C4-2B (cell line): ENCODE measurements at regions not wholly inside any gene's neighbourhood (a gene's known extent, or its start where the extent isn't known, plus 50 kb on each side); places are given as distances from the start of the nearest gene placed in this dataset.

Experiments used
- H3K27ac ChIP-seq: fragments of 450-650 bp; 2 replicates; pipeline ENCODE4 v1.5.1; 2017
- ZFX ChIP-seq: fragments of 450-650 bp; IDR thresholded peaks from 2 replicates; pipeline ENCODE4 v1.6.1; 2017
- TF ChIP-seq, protein P1 (sequence below): fragments of 450-650 bp; conservative IDR thresholded peaks from 2 replicates; pipeline ENCODE4 v1.5.1; 2017; ENCODE audit warnings: mild to moderate bottlenecking

DNA sequence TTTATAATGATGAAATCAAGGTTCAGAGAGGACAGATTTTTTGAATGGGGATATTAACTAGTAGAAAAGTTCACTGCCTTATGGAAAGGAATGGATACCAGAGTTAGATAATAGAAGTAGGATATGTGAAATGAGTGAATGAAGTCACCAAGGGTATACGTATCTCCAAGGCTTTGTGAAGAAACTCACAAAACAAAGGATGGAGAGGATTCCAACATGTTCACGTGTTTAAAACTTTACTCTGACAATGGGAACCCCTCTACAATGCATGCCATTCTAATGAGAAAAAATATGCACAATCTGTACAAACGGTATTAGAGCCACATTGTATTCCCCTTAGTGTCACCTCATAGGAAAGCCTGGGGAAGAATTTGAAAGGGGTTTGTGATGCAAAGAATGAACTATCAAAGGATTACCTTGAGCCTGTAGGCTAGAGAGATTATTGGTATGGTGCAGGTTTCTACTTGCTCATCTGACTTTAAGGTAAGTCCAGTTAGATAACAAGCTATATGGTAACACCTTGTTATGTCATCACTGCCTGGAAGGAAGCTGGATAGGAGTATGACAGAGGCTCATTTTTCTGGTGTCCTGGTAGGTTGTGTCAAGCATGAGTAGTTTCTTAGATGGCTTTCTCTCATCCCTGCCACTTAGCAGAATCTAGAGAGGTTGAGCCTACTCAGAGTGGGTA, 250.3 kb upstream of the SEMA6A start:
- H3K27ac ChIP-seq: no peak overlapping the region

DNA sequence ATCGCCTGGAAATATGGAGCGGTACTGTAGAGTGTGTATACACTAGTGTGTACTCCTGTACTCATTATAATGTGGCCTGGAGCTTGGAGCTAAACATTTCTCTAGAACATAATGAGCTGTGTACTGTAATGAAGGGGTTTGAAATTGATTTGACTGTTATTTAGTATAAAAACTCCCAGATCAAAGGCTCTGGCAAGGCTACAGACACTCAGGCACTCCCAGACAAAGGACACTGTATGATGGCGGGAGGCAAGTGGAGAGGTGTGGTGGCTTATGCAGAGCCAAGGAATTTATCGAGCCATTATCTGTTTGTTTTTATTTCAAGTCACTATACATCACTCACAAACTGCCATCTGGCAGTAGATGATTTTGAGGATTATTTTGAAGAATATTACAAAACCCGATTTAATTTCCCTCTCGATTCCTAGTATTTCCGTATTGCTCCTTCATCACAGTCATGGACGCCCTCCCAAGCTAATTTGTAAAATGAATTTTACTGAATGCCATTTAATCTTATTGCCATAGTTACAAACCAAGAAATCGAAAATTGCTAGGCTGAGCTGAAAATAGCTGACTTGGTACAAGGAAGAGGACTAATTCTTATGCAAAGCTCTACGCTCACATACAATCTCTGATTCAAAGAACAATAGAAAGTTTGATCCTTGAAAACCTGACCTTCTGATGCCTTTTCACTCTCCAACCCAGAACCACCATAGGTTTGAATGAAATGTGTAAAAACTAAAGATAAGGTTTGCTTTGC, 240.2 kb upstream of the SEMA6A start:
- TF ChIP-seq, protein P1, sequence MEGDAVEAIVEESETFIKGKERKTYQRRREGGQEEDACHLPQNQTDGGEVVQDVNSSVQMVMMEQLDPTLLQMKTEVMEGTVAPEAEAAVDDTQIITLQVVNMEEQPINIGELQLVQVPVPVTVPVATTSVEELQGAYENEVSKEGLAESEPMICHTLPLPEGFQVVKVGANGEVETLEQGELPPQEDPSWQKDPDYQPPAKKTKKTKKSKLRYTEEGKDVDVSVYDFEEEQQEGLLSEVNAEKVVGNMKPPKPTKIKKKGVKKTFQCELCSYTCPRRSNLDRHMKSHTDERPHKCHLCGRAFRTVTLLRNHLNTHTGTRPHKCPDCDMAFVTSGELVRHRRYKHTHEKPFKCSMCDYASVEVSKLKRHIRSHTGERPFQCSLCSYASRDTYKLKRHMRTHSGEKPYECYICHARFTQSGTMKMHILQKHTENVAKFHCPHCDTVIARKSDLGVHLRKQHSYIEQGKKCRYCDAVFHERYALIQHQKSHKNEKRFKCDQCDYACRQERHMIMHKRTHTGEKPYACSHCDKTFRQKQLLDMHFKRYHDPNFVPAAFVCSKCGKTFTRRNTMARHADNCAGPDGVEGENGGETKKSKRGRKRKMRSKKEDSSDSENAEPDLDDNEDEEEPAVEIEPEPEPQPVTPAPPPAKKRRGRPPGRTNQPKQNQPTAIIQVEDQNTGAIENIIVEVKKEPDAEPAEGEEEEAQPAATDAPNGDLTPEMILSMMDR: no peak
- no peak for TF ChIP-seq ZFX
- H3K27ac ChIP-seq: no peak overlapping the region

More for the DNA sequence above, 250.3 kb upstream of the SEMA6A start:
- TF ChIP-seq, protein P1: no peak
- TF ChIP-seq ZFX: no peak

DNA sequence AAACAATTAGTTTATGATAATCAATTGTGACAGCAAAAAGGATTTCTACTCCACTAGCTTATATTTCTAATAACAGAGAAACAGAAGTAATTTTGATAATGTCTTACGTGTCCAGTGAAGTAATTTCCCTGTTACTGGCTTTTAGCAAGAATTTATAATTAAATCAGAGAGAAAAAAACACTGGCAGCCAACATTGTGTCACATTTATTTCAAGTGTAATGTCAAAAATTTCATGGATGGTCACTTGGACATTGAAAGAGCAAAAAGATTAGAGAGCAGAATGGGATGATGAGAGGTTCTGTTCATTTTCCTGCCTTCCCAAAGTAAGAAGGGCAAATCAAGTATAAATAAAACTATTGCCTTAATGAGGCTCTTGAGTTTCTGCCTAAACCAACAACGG, 239.3 kb upstream of the SEMA6A start:
- TF ChIP-seq ZFX: no peak
- TF ChIP-seq, protein P1: no peak
- no peak overlapping the region for H3K27ac ChIP-seq

DNA sequence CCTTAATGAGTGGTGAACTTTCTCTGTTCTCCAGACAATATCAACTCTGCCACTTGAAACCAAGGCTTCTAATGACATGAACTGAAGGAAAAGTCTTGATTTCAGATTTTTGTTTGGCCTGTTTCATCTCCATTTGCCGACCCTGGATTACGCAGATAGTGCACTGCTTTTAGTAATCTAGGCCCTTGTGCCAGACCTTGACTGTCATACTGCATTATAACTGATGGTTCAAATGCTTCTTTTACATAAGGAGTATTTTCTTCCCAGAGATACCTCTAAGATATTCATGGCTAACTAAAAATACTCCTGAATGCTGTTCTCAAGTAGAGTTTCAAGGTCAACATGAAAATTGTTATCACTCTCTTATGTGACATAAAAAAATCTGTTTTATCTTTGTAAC, 238.7 kb upstream of the SEMA6A start:
- no peak overlapping the region for H3K27ac ChIP-seq
- TF ChIP-seq, protein P1: no peak
- TF ChIP-seq ZFX: no peak

DNA sequence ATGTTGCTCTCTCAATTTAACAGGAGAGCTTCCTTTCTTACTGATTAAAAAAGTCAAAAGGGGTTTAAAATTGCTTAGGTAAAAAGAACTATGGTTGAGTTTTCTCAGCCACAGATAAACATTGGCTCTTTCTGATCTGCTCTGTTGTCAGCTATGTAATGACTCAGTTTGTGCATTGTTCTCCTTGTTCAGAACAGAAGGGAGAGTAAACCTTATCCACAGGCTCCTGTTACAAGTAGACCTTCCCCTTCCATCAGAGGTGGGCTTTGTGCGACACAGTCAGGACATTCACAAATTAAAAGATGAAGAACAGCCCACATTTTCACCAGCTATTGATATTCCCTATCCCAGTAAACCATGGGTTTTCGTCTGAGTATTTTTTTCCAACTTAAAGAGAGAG, 236.3 kb upstream of the SEMA6A start:
- no peak overlapping the region for H3K27ac ChIP-seq

DNA sequence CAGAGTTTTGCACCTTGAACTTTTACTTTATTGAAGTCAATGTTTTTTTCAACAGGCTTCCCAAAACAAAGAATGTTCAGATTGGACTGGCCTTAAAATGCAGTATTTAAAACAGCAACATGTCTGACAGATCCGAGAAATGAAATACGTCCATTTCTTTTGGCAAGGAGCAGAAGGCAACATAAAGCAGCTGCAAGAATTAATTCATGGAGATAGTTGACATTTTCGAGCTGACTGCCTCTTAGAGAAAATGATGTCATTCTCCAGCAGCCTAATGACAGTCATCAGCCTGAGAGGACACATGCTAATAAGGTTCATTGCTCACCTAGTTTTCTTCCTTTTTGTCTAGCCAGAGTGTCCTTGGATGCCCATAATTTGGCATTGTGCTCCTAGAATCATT, 232.2 kb upstream of the SEMA6A start:
- TF ChIP-seq, protein P1: no peak
- no peak for TF ChIP-seq ZFX

More for the DNA sequence above, 236.3 kb upstream of the SEMA6A start:
- no peak for TF ChIP-seq ZFX
- TF ChIP-seq, protein P1: no peak

DNA sequence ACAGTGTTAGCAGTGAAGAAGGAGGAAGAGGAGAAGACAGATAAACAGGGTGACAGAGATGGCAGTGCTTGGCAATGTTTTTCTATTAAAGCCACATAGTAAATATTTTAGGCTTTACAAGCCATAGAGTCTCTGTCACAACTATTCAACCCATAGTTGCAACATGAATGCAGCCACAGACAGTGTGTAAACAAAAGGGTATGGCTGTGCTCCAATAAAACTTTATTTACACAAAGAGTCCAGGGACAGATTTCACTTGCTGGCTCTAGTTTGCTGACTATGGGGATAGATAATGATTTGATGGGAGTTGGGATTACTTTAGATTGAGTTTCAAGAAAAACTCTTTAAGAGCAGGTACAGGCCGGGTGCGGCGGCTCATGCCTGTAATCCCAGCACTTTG, 224.8 kb upstream of the SEMA6A start:
- TF ChIP-seq, protein P1: no peak
- no peak for TF ChIP-seq ZFX

More for the DNA sequence above, 232.2 kb upstream of the SEMA6A start:
- no peak overlapping the region for H3K27ac ChIP-seq

More for the DNA sequence above, 224.8 kb upstream of the SEMA6A start:
- H3K27ac ChIP-seq: peak overlapping the region; percentile 24; the same call in 1 of the 2 replicates
